ENCODE measurements at regions not wholly inside any gene's neighbourhood (a gene's known extent, or its start where the extent isn't known, plus 50 kb on each side); places are given as distances from the start of the nearest gene placed in this dataset.

- TF ChIP-seq CTCF (IDR thresholded peaks at IDR 0.05) (no peak), POLR2A (IDR thresholded peaks at IDR 0.05) (no peak)
These were observed 1955.2 kb downstream of the TP53TG3F start for GRCh38 chr16:35414563-35414962.

Measured in adrenal gland (tissue), 5 donors.